SU-DHL-6 (cell line): ENCODE measurements at regions not wholly inside any gene's neighbourhood (a gene's known extent, or its start where the extent isn't known, plus 50 kb on each side); places are given as distances from the start of the nearest gene placed in this dataset.

ENCODE experiments used
- CTCF ChIP-seq: fragments of 200-600 bp; sonication (generic); IDR thresholded peaks from one replicate; pipeline ENCODE4 v1.5.1; 2017; ENCODE audit warnings: antibody characterized with exemption, mild to moderate bottlenecking, low read length, moderate library complexity; ENCODE audit not compliant: insufficient read depth, poor library complexity, severe bottlenecking
- EZH2phosphoT487 ChIP-seq: fragments of 200-600 bp; sonication (generic), shearing (Covaris generic); conservative IDR thresholded peaks from 2 replicates; pipeline ENCODE4 v1.6.1; 2018; ENCODE audit warnings: mild to moderate bottlenecking, antibody characterized with exemption, low read length, moderate library complexity, mixed read lengths

GRCh38 chr4:123876671-123877101 is 480.1 kb downstream of the SPRY1 start:
- TF ChIP-seq CTCF (no peak), EZH2phosphoT487 (no peak)
